ENCODE measurements at regions not wholly inside any gene's neighbourhood (a gene's known extent, or its start where the extent isn't known, plus 50 kb on each side); places are given as distances from the start of the nearest gene placed in this dataset.
"Not testable (repeated sequence)": the region's sequence is repeated elsewhere in the genome, so short reads cannot be mapped to it uniquely, and the experiment has no call there.

- Histone ChIP-seq H3K27ac (no peak overlapping the region), H3K27me3 (ENCODE audit: insufficient read depth, low read depth, severe bottlenecking) (no peaks in the 10 kb centered on the region), H3K9me3 (ENCODE audit: severe bottlenecking) (no peaks in the 10 kb centered on the region), H3K36me3 (no peaks in the 10 kb centered on the region), H3K4me3 (ENCODE audit: low read depth, low read length) (no peak overlapping the region)
- DNase-seq = no peak
- no peak for TF ChIP-seq CTCF (IDR thresholded peaks at IDR 0.05; ENCODE audit: low read depth, low read length)
Observed at GRCh38 chr1:114257554-114257953, 103.9 kb upstream of the SYT6 start.

DNA sequence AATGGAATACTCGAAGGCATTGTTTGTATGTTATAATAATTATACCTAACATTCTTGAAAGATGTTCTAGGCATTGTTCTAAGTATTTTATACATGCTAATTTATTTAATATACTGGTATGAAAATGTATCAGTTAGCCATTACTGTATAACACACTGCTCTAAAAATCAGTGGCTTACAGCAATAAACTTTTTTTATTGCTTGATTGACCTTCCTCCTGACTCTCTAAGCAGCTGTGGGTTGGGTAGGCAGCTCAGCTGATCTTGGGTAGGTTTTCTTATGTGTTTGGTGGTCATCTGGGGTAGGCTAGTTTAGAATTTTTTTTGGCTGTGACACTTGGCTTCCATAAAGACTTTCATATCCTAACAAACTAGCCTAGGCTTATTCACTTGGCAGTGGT lies 100.2 kb upstream of the SYT6 start:
- Histone ChIP-seq H3K27ac (no peak overlapping the region), H3K36me3 (no peaks in the 10 kb centered on the region), H3K4me3 (ENCODE audit: low read depth, low read length) (no peak overlapping the region), H3K9me3 (ENCODE audit: severe bottlenecking) (no peaks in the 10 kb centered on the region), H3K27me3 (ENCODE audit: insufficient read depth, low read depth, severe bottlenecking) (no peaks in the 10 kb centered on the region)
- no peak for TF ChIP-seq CTCF (IDR thresholded peaks at IDR 0.05; ENCODE audit: low read depth, low read length)
- DNase-seq = no peak

GRCh38 chr1:114251573-114251939 lies 97.9 kb upstream of the SYT6 start:
- Histone ChIP-seq H3K27ac (no peak overlapping the region), H3K27me3 (ENCODE audit: insufficient read depth, low read depth, severe bottlenecking) (no peaks in the 10 kb centered on the region), H3K36me3 (no peaks in the 10 kb centered on the region), H3K4me3 (ENCODE audit: low read depth, low read length) (no peak overlapping the region), H3K9me3 (ENCODE audit: severe bottlenecking) (no peaks in the 10 kb centered on the region)
- no peak for DNase-seq
- TF ChIP-seq CTCF (IDR thresholded peaks at IDR 0.05; ENCODE audit: low read depth, low read length) = no peak

GRCh38 chr1:114250683-114251572 lies 97.3 kb upstream of the SYT6 start:
- TF ChIP-seq CTCF (IDR thresholded peaks at IDR 0.05; ENCODE audit: low read depth, low read length) = no peak
- Histone ChIP-seq H3K27ac (no peak overlapping the region), H3K36me3 (no peaks in the 10 kb centered on the region), H3K4me3 (ENCODE audit: low read depth, low read length) (no peak overlapping the region), H3K27me3 (ENCODE audit: insufficient read depth, low read depth, severe bottlenecking) (no peaks in the 10 kb centered on the region), H3K9me3 (ENCODE audit: severe bottlenecking) (no peaks in the 10 kb centered on the region)
- DNase-seq = no peak

DNA sequence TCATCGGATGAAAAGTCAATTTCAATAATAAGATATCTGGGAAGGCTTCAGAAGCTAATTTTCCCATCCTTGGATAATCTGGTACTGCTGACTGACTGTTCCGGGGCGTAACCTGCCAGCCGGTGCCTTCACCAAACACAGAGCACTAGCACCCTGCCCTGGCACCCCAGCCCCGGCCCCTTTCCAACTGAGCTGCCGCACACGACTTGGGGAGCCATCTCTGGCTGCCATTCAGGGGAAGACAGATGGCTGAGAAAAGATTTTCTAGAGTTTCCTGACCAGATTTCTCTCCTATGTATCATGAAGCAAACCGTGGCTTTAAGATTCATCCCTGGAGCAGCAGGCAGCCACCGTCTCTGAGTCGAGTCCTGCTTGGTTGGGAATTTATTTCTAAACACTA lies 96.0 kb upstream of the SYT6 start:
- Histone ChIP-seq H3K9me3 (ENCODE audit: severe bottlenecking) (no peaks in the 10 kb centered on the region), H3K27me3 (ENCODE audit: insufficient read depth, low read depth, severe bottlenecking) (no peaks in the 10 kb centered on the region), H3K36me3 (no peaks in the 10 kb centered on the region), H3K27ac (no peak overlapping the region), H3K4me3 (ENCODE audit: low read depth, low read length) (no peak overlapping the region)
- DNase-seq = no peak
- TF ChIP-seq CTCF (IDR thresholded peaks at IDR 0.05; ENCODE audit: low read depth, low read length) = no peak

DNA sequence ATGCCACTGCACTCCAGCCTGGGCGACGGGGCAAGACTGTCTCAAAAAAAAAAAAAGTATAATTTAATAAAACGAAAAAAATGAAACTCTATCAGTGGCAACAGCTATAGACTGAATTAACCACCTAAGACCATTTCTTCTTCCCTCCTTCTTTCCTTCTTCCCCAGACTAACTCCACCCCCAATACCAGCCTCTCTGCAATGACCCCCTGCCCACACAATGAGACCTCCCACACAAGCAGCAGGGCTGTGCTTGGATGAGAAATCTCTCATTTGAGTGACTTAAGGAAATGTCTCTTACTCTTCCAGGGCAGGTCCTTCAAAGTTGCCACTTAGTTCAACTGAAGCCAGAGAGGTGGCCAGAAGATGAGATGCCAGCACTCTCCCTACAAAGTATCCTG lies 94.5 kb upstream of the SYT6 start:
- no peak for DNase-seq
- TF ChIP-seq CTCF (IDR thresholded peaks at IDR 0.05; ENCODE audit: low read depth, low read length) = no peak
- Histone ChIP-seq H3K36me3 (no peaks in the 10 kb centered on the region), H3K4me3 (ENCODE audit: low read depth, low read length) (no peak overlapping the region), H3K9me3 (ENCODE audit: severe bottlenecking) (no peaks in the 10 kb centered on the region), H3K27ac (no peak overlapping the region), H3K27me3 (ENCODE audit: insufficient read depth, low read depth, severe bottlenecking) (no peaks in the 10 kb centered on the region)

- H3K4me3 ChIP-seq (ENCODE audit: low read depth, low read length); H3K27me3 ChIP-seq (ENCODE audit: insufficient read depth, low read depth, severe bottlenecking); H3K27ac ChIP-seq; H3K36me3 ChIP-seq; DNase-seq; H3K9me3 ChIP-seq (ENCODE audit: severe bottlenecking): not testable (repeated sequence)
Observed at GRCh38 chr1:114242531-114243210, 89.0 kb upstream of the SYT6 start.
